Esophagus muscularis mucosa (tissue), 3 donors: ENCODE measurements at regions not wholly inside any gene's neighbourhood (a gene's known extent, or its start where the extent isn't known, plus 50 kb on each side); places are given as distances from the start of the nearest gene placed in this dataset.

ENCODE experiments used
- POLR2A ChIP-seq: fragments of 450-650 bp; IDR thresholded peaks from one replicate; pipeline ENCODE4 v1.6.1; 2017; ENCODE audit warnings: antibody characterized with exemption, moderate library complexity, mild to moderate bottlenecking, low read depth
- TF ChIP-seq, protein P1 (sequence below), 3 experiments: fragments of 200-600 bp in 2 of 3; fragments of 450-650 bp in 1 of 3; sonication (generic) in 2 of 3; IDR thresholded peaks; one replicate each; pipeline ENCODE4 v1.5.1; 2017 to 2019; ENCODE audit warnings: antibody characterized with exemption in 3 of 3, mild to moderate bottlenecking in 2 of 3, moderate library complexity in 1 of 3

DNA sequence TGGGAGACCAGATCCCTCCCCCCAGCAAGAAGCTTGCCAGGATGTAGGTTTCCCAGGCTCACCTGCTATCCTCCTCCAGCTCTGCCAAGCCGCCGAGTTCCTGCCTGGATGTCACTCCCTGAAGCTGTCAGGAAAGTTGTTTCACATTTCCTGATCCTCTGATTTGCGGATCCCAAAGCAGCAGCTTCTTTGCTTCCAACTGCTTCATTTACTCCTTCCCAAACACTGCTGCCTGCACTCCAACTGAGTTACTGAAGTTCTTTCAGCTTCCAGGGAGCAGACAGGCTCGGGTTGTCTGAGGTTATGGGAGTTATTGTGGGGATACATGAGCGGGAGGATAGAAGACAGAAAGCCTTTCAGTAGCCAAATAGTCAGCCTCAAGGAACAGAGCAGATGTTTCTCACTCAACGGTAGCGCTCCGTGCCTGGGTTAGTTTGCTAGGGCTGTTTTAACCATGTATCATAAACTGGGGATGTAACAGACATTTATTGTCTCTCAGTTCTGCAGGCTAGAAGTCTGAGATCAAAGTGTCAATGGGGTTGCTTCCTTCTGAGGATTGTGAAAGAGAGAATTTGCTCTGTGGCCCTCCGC is 516.0 kb downstream of the REEP3 start:
- no peak for TF ChIP-seq POLR2A
- TF ChIP-seq, protein P1, sequence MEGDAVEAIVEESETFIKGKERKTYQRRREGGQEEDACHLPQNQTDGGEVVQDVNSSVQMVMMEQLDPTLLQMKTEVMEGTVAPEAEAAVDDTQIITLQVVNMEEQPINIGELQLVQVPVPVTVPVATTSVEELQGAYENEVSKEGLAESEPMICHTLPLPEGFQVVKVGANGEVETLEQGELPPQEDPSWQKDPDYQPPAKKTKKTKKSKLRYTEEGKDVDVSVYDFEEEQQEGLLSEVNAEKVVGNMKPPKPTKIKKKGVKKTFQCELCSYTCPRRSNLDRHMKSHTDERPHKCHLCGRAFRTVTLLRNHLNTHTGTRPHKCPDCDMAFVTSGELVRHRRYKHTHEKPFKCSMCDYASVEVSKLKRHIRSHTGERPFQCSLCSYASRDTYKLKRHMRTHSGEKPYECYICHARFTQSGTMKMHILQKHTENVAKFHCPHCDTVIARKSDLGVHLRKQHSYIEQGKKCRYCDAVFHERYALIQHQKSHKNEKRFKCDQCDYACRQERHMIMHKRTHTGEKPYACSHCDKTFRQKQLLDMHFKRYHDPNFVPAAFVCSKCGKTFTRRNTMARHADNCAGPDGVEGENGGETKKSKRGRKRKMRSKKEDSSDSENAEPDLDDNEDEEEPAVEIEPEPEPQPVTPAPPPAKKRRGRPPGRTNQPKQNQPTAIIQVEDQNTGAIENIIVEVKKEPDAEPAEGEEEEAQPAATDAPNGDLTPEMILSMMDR (IDR thresholded peaks at IDR 0.05) = no peak
